Adrenal gland (tissue), 5 donors: ENCODE measurements at regions not wholly inside any gene's neighbourhood (a gene's known extent, or its start where the extent isn't known, plus 50 kb on each side); places are given as distances from the start of the nearest gene placed in this dataset.

Experiments used
- POLR2A ChIP-seq, 2 donors: fragments of 450-650 bp; IDR thresholded peaks; one replicate each; pipeline ENCODE4 v1.6.1; 2017; ENCODE audit warnings: antibody characterized with exemption in 2 of 2, mild to moderate bottlenecking in 2 of 2, moderate library complexity in 1 of 2
- TF ChIP-seq, protein P1 (sequence below), 6 experiments: fragments of 450-650 bp in 4 of 6; fragments of 200-600 bp in 2 of 6; sonication (generic) in 1 of 6; IDR thresholded peaks; 1 replicate in 5 of 6; 2 replicates in 1 of 6; pipeline versions ENCODE4 v1.5.1 to v1.8.0; 2016 to 2021; ENCODE audit warnings: antibody characterized with exemption in 6 of 6, mild to moderate bottlenecking in 2 of 6, moderate library complexity in 1 of 6
- donor health status: DM: no; HTN: no; CAD: no.

DNA sequence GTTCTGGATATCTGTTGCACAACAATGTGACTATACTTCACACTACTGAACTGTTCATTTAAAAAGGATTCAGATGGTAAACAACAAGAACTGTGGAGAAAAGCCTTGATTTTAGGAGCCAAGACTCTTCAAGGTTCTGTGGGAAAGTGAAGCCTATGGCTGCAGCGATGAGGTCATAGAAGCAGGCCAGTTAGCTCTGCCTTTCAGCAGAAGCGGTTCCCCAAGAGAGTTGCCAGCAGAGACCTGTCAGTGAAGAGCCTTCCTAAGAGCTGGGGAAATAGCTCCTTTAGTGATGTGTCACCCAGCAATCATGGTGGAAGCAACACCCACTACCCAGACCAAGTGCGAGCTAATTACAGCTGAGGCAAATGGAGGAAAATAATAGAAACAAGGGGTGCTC is 346.5 kb upstream of the ETAA1 start:
- TF ChIP-seq POLR2A (IDR thresholded peaks at IDR 0.05) = no peak
- TF ChIP-seq, protein P1, sequence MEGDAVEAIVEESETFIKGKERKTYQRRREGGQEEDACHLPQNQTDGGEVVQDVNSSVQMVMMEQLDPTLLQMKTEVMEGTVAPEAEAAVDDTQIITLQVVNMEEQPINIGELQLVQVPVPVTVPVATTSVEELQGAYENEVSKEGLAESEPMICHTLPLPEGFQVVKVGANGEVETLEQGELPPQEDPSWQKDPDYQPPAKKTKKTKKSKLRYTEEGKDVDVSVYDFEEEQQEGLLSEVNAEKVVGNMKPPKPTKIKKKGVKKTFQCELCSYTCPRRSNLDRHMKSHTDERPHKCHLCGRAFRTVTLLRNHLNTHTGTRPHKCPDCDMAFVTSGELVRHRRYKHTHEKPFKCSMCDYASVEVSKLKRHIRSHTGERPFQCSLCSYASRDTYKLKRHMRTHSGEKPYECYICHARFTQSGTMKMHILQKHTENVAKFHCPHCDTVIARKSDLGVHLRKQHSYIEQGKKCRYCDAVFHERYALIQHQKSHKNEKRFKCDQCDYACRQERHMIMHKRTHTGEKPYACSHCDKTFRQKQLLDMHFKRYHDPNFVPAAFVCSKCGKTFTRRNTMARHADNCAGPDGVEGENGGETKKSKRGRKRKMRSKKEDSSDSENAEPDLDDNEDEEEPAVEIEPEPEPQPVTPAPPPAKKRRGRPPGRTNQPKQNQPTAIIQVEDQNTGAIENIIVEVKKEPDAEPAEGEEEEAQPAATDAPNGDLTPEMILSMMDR (IDR thresholded peaks at IDR 0.05) = no peak
